GM23338 (cell line): ENCODE measurements at regions not wholly inside any gene's neighbourhood (a gene's known extent, or its start where the extent isn't known, plus 50 kb on each side); places are given as distances from the start of the nearest gene placed in this dataset.

Source experiments
- ATAC-seq: fragments of 200-7000 bp; cut with Tn5 transposase; 3 replicates; pipeline ENCODE4 v1.9.1; 2020
- DNase-seq: peaks from one replicate; pipeline ENCODE4 v3.0.0-alpha.2; 2015; ENCODE audit warnings: low spot score
- H2AFZ ChIP-seq: fragments of 200-600 bp; sonication (generic); 2 replicates; pipeline ENCODE4 v1.8.0; 2016; ENCODE audit warnings: antibody characterized with exemption, mild to moderate bottlenecking, moderate library complexity
- H3F3A ChIP-seq: fragments of 200-600 bp; sonication (generic); replicated peaks from 2 replicates; pipeline ENCODE4 v1.8.0; 2017; ENCODE audit warnings: antibody characterized with exemption, mixed run types, low read depth
- H3K27ac ChIP-seq: fragments of 200-600 bp; sonication (generic); 2 replicates; pipeline ENCODE4 v1.6.1; 2016; ENCODE audit warnings: low read depth
- H3K27me3 ChIP-seq: fragments of 200-600 bp; sonication (generic); 2 replicates; pipeline ENCODE4 v1.8.0; 2016; ENCODE audit warnings: mild to moderate bottlenecking, mixed run types, moderate library complexity; ENCODE audit not compliant: insufficient read depth
- H3K36me3 ChIP-seq: fragments of 200-600 bp; sonication (generic); 2 replicates; pipeline ENCODE4 v1.8.0; 2016; ENCODE audit warnings: mild to moderate bottlenecking; ENCODE audit not compliant: insufficient read depth
- H3K4me1 ChIP-seq: fragments of 200-600 bp; sonication (generic); 2 replicates; pipeline ENCODE4 v1.8.0; 2016; ENCODE audit warnings: mild to moderate bottlenecking, moderate library complexity; ENCODE audit not compliant: insufficient read depth
- H3K4me2 ChIP-seq: fragments of 200-600 bp; sonication (generic); 2 replicates; pipeline ENCODE4 v1.7.1; 2017; ENCODE audit warnings: mixed run types
- H3K4me3 ChIP-seq: fragments of 200-600 bp; sonication (generic); 2 replicates; pipeline ENCODE4 v1.6.1; 2016; ENCODE audit warnings: mixed run types
- H3K79me2 ChIP-seq: fragments of 200-600 bp; sonication (generic); replicated peaks from 2 replicates; pipeline ENCODE4 v1.8.0; 2017; ENCODE audit warnings: mild to moderate bottlenecking; ENCODE audit not compliant: insufficient read depth
- H3K9me2 ChIP-seq: fragments of 200-600 bp; sonication (generic); 2 replicates; pipeline ENCODE4 v1.8.0; 2017; ENCODE audit not compliant: insufficient read depth
- H4K20me1 ChIP-seq: fragments of 200-600 bp; sonication (generic); replicated peaks from 2 replicates; pipeline ENCODE4 v1.8.0; 2017; ENCODE audit warnings: mild to moderate bottlenecking; ENCODE audit not compliant: insufficient read depth
- H3K27ac Mint-ChIP-seq: 2 replicates; pipeline ENCODE4 v1.8.0; 2020; ENCODE audit warnings: inconsistent platforms, mild to moderate bottlenecking, moderate library complexity, mixed read lengths
- H3K27me3 Mint-ChIP-seq: 3 replicates; pipeline ENCODE4 v1.8.0; 2022; ENCODE audit warnings: low read depth, mild to moderate bottlenecking, moderate library complexity, mixed read lengths, inconsistent platforms; ENCODE audit not compliant: insufficient read depth, poor library complexity
- H3K36me3 Mint-ChIP-seq: 3 replicates; pipeline ENCODE4 v1.8.0; 2021; ENCODE audit warnings: low read depth, mild to moderate bottlenecking, inconsistent platforms, moderate library complexity, mixed read lengths
- H3K4me1 Mint-ChIP-seq: 3 replicates; pipeline ENCODE4 v1.8.0; 2020; ENCODE audit warnings: mild to moderate bottlenecking, inconsistent platforms, mixed read lengths
- H3K4me3 Mint-ChIP-seq: 3 replicates; pipeline ENCODE4 v1.8.0; 2021; ENCODE audit warnings: moderate library complexity, mild to moderate bottlenecking, inconsistent platforms, mixed read lengths
- H3K9me3 Mint-ChIP-seq: 3 replicates; pipeline ENCODE4 v1.8.0; 2020; ENCODE audit warnings: moderate library complexity, mild to moderate bottlenecking, inconsistent platforms, mixed read lengths
- CREB1 ChIP-seq: fragments of 250-450 bp; sonication (Bioruptor Pico); IDR thresholded peaks from 2 replicates; pipeline ENCODE4 v1.5.0; 2020; ENCODE audit warnings: low read depth, mild to moderate bottlenecking, moderate library complexity
- EZH2 ChIP-seq: fragments of 200-600 bp; sonication (generic); IDR thresholded peaks from one replicate; pipeline ENCODE4 v1.8.0; 2017; ENCODE audit warnings: antibody characterized with exemption, mild to moderate bottlenecking, low read depth; ENCODE audit not compliant: unreplicated experiment
- EZH2phosphoT487 ChIP-seq: fragments of 200-600 bp; sonication (generic); IDR thresholded peaks from one replicate; pipeline ENCODE4 v1.8.1; 2018; ENCODE audit warnings: antibody characterized with exemption; ENCODE audit not compliant: unreplicated experiment
- JUNB ChIP-seq: IDR thresholded peaks from one replicate; pipeline ENCODE4 v1.6.1; 2016; ENCODE audit warnings: antibody characterized with exemption; ENCODE audit not compliant: unreplicated experiment
- NANOG ChIP-seq: IDR thresholded peaks from 2 replicates; pipeline ENCODE4 v1.6.1; 2016; ENCODE audit warnings: antibody characterized with exemption, borderline replicate concordance
- REST ChIP-seq: IDR thresholded peaks from one replicate; pipeline ENCODE4 v1.6.1; 2018; ENCODE audit warnings: antibody characterized with exemption; ENCODE audit not compliant: unreplicated experiment
- STAT1 ChIP-seq: IDR thresholded peaks from one replicate; pipeline ENCODE4 v1.6.1; 2016; ENCODE audit warnings: antibody characterized with exemption; ENCODE audit not compliant: unreplicated experiment
- ZNF331 ChIP-seq: fragments of 250-450 bp; sonication (Bioruptor Pico); IDR thresholded peaks from 2 replicates; pipeline ENCODE4 v1.5.0; 2020; ENCODE audit warnings: low read depth, mild to moderate bottlenecking, moderate library complexity
- ZNF462 ChIP-seq: fragments of 250-450 bp; sonication (Bioruptor Pico); IDR thresholded peaks from 2 replicates; pipeline ENCODE4 v1.5.0; 2020; ENCODE audit warnings: mild to moderate bottlenecking, moderate library complexity

- no peak overlapping the region for H3K27ac ChIP-seq
- no peak for TF ChIP-seq EZH2
- no peak for TF ChIP-seq ZNF462 (CRISPR knock-in tag)
- TF ChIP-seq STAT1 = no peak
- TF ChIP-seq JUNB = no peak
- no peak for TF ChIP-seq REST
- no peak for TF ChIP-seq NANOG
- no peak for TF ChIP-seq ZNF331 (CRISPR knock-in tag)
- no peak for TF ChIP-seq EZH2phosphoT487
- TF ChIP-seq CREB1 (CRISPR knock-in tag) = no peak
- Mint-ChIP-seq H3K9me3 (peaks cover 3% of the 10 kb centered on the region; the same call in 1 of the 3 replicates), H3K27ac (no peak overlapping the region), H3K27me3 (peaks cover 4% of the 10 kb centered on the region), H3K36me3 (peaks cover 2% of the 10 kb centered on the region; the same call in 1 of the 3 replicates), H3K4me1 (peaks cover 3% of the 10 kb centered on the region), H3K4me3 (no peak overlapping the region)
- no peaks in the 10 kb centered on the region for H3K27me3 ChIP-seq
- no peaks in the 10 kb centered on the region for H3K36me3 ChIP-seq
- no peaks in the 10 kb centered on the region for H3F3A ChIP-seq
- H3K4me1 ChIP-seq = peaks cover 4% of the 10 kb centered on the region; the same call in 1 of the 2 replicates
- H2AFZ ChIP-seq = no peak overlapping the region
- H3K79me2 ChIP-seq = no peaks in the 10 kb centered on the region
- DNase-seq (no peak), ATAC-seq (no peak)
- no peak overlapping the region for H3K4me2 ChIP-seq
- no peak overlapping the region for H3K4me3 ChIP-seq
- H4K20me1 ChIP-seq = no peaks in the 10 kb centered on the region
- no peaks in the 10 kb centered on the region for H3K9me2 ChIP-seq
Measured at GRCh38 chr4:19400820-19401219, 850.9 kb upstream of the SLIT2 start.
